Chondrocyte (in vitro differentiated cells): ENCODE measurements at regions not wholly inside any gene's neighbourhood (a gene's known extent, or its start where the extent isn't known, plus 50 kb on each side); places are given as distances from the start of the nearest gene placed in this dataset.

ENCODE experiments used
- DNase-seq: peaks from one replicate; pipeline ENCODE4 v3.0.0; 2021; ENCODE audit warnings: mixed read lengths, low spot score
- H3K27ac Mint-ChIP-seq: one replicate; pipeline ENCODE4 v1.8.0; 2021; ENCODE audit warnings: mild to moderate bottlenecking, moderate library complexity, mixed read lengths; ENCODE audit not compliant: unreplicated experiment
- H3K27me3 Mint-ChIP-seq: 2 replicates; pipeline ENCODE4 v1.8.0; 2021; ENCODE audit warnings: low read depth, mixed read lengths
- H3K36me3 Mint-ChIP-seq: 2 replicates; pipeline ENCODE4 v1.8.0; 2021; ENCODE audit warnings: low read depth, mixed read lengths
- H3K4me1 Mint-ChIP-seq: 2 replicates; pipeline ENCODE4 v1.8.0; 2021; ENCODE audit warnings: low read depth, mild to moderate bottlenecking, mixed read lengths
- H3K4me3 Mint-ChIP-seq: one replicate; pipeline ENCODE4 v1.8.0; 2021; ENCODE audit warnings: mild to moderate bottlenecking, moderate library complexity, mixed read lengths; ENCODE audit not compliant: unreplicated experiment
- H3K9me3 Mint-ChIP-seq: 2 replicates; pipeline ENCODE4 v1.8.0; 2021; ENCODE audit warnings: low read depth, mixed read lengths
- TF ChIP-seq, protein P1 (sequence below): fragments of 200-600 bp; sonication (generic); IDR thresholded peaks from 2 replicates; pipeline ENCODE4 v1.5.0; 2021; ENCODE audit warnings: antibody characterized with exemption, mild to moderate bottlenecking, moderate library complexity

DNA sequence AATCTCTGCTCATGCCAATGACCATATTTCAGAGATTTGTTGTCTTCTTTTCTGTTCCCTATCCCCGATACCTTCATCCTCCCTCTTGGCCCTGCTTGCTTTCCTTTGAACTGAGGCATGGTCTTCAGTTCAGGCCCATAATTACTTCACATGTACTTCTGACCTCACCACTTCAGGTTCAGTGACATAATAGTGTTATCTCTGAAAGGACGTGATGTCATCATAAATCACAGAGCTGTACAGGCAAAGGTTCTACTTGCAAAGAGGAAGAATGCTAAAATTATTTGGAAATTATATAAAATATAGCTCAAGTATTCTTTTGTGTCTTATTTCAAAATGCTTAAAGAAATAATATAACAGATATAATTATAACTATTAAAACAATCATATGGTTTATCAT is 230.3 kb upstream of the ESRRG start:
- peaks cover 14% of the 10 kb centered on the region for H3K9me3 Mint-ChIP-seq
- H3K4me3 Mint-ChIP-seq, result no peak overlapping the region
- no peaks in the 10 kb centered on the region for H3K36me3 Mint-ChIP-seq
- DNase-seq, result no peak
- H3K27me3 Mint-ChIP-seq, result no peaks in the 10 kb centered on the region
- H3K27ac Mint-ChIP-seq, result no peak overlapping the region
- no peaks in the 10 kb centered on the region for H3K4me1 Mint-ChIP-seq
- TF ChIP-seq, protein P1, sequence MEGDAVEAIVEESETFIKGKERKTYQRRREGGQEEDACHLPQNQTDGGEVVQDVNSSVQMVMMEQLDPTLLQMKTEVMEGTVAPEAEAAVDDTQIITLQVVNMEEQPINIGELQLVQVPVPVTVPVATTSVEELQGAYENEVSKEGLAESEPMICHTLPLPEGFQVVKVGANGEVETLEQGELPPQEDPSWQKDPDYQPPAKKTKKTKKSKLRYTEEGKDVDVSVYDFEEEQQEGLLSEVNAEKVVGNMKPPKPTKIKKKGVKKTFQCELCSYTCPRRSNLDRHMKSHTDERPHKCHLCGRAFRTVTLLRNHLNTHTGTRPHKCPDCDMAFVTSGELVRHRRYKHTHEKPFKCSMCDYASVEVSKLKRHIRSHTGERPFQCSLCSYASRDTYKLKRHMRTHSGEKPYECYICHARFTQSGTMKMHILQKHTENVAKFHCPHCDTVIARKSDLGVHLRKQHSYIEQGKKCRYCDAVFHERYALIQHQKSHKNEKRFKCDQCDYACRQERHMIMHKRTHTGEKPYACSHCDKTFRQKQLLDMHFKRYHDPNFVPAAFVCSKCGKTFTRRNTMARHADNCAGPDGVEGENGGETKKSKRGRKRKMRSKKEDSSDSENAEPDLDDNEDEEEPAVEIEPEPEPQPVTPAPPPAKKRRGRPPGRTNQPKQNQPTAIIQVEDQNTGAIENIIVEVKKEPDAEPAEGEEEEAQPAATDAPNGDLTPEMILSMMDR, result no peak

DNA sequence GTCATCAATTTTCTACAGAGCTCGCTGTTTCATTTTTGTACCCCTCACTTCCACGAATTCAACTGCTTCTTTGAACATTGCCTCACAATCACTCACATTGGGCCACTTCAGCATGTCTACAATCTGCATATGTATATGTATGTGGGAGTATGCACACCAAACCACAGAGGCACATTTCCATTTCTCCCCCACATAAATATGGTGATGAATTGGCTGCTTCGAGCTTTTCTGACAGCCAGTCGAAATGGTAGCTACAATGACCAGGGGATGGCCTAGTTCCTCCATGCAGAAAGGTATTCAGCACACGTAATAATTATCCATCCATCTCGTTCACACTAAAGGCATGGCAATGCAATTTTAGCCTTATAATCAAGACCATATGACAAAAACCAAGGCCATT is 229.6 kb upstream of the ESRRG start:
- H3K9me3 Mint-ChIP-seq, result peaks cover 14% of the 10 kb centered on the region
- H3K4me1 Mint-ChIP-seq, result no peaks in the 10 kb centered on the region
- TF ChIP-seq, protein P1, result no peak
- no peak overlapping the region for H3K4me3 Mint-ChIP-seq
- H3K27me3 Mint-ChIP-seq, result no peaks in the 10 kb centered on the region
- no peak for DNase-seq
- H3K27ac Mint-ChIP-seq, result no peak overlapping the region
- H3K36me3 Mint-ChIP-seq, result no peaks in the 10 kb centered on the region

DNA sequence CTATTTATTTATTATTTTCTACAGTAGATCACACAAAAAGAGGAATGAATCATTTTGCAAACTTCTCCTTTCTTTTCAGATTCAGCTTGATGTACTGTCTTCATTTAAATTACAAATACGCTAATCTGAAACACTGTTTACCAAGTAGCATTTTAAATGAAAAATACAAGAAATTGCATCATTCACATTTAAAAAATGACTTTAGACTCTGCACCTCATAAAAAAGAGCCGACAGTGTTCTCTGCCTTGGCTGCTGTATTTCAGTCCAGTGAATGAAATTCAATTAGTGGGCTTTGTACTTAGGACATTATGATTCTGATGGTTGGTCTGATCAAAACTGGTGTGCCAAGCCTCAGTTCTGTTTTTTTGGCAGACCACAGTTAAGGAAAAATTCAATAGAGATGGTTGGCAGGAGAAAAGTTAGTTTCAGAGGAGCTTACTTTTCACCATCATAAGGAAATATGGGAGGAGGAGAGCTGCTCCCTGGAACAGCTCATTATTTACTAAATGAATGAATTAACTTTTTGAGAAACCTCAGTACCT is 222.4 kb upstream of the ESRRG start:
- Mint-ChIP-seq H3K4me3 (no peak overlapping the region), H3K36me3 (no peaks in the 10 kb centered on the region), H3K9me3 (no peaks in the 10 kb centered on the region), H3K27ac (no peak overlapping the region), H3K4me1 (no peaks in the 10 kb centered on the region), H3K27me3 (peaks cover 4% of the 10 kb centered on the region)
- DNase-seq, result no peak
- TF ChIP-seq, protein P1, result no peak

DNA sequence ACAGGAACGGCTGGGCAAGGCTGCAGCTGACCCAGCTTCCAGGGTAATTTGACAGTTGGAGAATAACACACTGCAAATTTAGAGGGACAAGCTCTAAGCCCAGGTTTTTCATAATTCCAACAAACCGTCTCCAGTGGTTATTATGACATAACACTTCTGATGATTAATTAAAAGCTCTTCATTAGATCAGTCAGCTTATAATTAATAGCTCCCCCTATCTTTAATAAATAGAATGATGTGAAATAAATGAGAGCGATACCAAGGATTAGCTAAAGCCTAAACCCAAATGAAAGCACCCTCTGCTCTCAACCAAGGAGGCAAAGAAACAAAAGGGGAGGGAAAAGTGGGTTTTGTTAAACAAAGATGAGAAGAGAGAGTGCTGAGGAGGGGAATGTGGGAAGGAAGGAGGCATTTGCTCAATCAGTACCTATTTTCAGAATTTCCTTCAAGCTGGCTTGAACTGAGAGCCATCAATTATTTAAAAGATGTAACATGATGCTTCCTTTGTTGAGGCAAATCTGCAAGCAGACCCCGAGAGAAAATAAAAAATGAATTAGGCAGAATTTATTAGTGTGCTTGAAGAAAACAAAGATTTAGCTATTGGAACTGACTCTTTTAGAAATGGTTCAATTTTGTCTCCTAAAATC is 221.8 kb upstream of the ESRRG start:
- no peak for DNase-seq
- Mint-ChIP-seq H3K27ac (no peak overlapping the region), H3K4me3 (no peak overlapping the region), H3K4me1 (no peaks in the 10 kb centered on the region), H3K36me3 (no peaks in the 10 kb centered on the region), H3K9me3 (no peaks in the 10 kb centered on the region), H3K27me3 (peaks cover 7% of the 10 kb centered on the region)
- TF ChIP-seq, protein P1, result no peak

DNA sequence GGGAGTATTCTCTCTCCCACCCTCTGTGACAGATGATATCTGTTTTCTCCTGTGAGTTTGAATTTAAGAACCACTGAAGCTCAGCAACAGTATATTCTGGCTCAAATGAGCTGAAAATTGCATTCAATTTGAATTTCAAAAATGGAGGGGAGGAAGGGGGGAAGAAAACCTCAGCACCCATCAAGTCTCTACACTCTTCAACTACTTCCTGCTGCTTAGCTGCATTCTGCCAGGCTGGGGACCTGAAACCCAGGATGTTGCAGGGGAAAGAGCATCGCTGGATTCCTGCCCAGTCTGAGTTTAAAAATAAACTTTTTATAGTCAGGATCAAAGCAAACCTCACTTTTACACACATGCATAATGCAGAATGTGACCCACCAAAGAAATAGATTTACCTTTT is 214.3 kb upstream of the ESRRG start:
- H3K27me3 Mint-ChIP-seq, result peaks cover 11% of the 10 kb centered on the region
- no peaks in the 10 kb centered on the region for H3K36me3 Mint-ChIP-seq
- H3K27ac Mint-ChIP-seq, result no peak overlapping the region

More for the DNA sequence above, 214.3 kb upstream of the ESRRG start:
- H3K4me1 Mint-ChIP-seq, result no peaks in the 10 kb centered on the region
- H3K4me3 Mint-ChIP-seq, result no peak overlapping the region
- TF ChIP-seq, protein P1, result no peak
- peaks cover 4% of the 10 kb centered on the region for H3K9me3 Mint-ChIP-seq
- no peak for DNase-seq
